ENCODE measurements at regions not wholly inside any gene's neighbourhood (a gene's known extent, or its start where the extent isn't known, plus 50 kb on each side); places are given as distances from the start of the nearest gene placed in this dataset.
A peak's percentile ranks its signal among the peaks of the same experiment; 100 is the strongest.

- H3K36me3 ChIP-seq (replicated peaks; ENCODE audit: control insufficient read depth, insufficient read depth, low read length): no peaks in the 10 kb centered on the region
- H3K4me3 ChIP-seq (ENCODE audit: insufficient read depth, low read depth, low read length): no peak overlapping the region
- no peaks in the 10 kb centered on the region for H3K27me3 ChIP-seq (ENCODE audit: control insufficient read depth, insufficient read depth, low read length)
- no peak for DNase-seq
Observed at GRCh38 chr10:78513986-78514385, 480.3 kb downstream of the RPS24 start.

GRCh38 chr10:78514459-78514858, 480.8 kb downstream of the RPS24 start:
- DNase-seq: no peak
- no peak overlapping the region for H3K4me3 ChIP-seq (ENCODE audit: insufficient read depth, low read depth, low read length)
- H3K36me3 ChIP-seq (replicated peaks; ENCODE audit: control insufficient read depth, insufficient read depth, low read length): no peaks in the 10 kb centered on the region
- H3K27me3 ChIP-seq (ENCODE audit: control insufficient read depth, insufficient read depth, low read length): no peaks in the 10 kb centered on the region

- no peak for DNase-seq
- Histone ChIP-seq H3K27me3 (ENCODE audit: control insufficient read depth, insufficient read depth, low read length) (no peaks in the 10 kb centered on the region), H3K4me3 (ENCODE audit: insufficient read depth, low read depth, low read length) (no peak overlapping the region), H3K36me3 (replicated peaks; ENCODE audit: control insufficient read depth, insufficient read depth, low read length) (no peaks in the 10 kb centered on the region)
Observed at GRCh38 chr10:78515038-78515872, 481.6 kb downstream of the RPS24 start.

- Histone ChIP-seq H3K27me3 (ENCODE audit: control insufficient read depth, insufficient read depth, low read length) (no peaks in the 10 kb centered on the region), H3K36me3 (replicated peaks; ENCODE audit: control insufficient read depth, insufficient read depth, low read length) (no peaks in the 10 kb centered on the region), H3K4me3 (ENCODE audit: insufficient read depth, low read depth, low read length) (no peak overlapping the region)
- no peak for DNase-seq
Observed at GRCh38 chr10:78515873-78516153, 482.1 kb downstream of the RPS24 start.

GRCh38 chr10:78516236-78516635, 482.6 kb downstream of the RPS24 start:
- DNase-seq: no peak
- Histone ChIP-seq H3K27me3 (ENCODE audit: control insufficient read depth, insufficient read depth, low read length) (no peaks in the 10 kb centered on the region), H3K4me3 (ENCODE audit: insufficient read depth, low read depth, low read length) (no peak overlapping the region), H3K36me3 (replicated peaks; ENCODE audit: control insufficient read depth, insufficient read depth, low read length) (no peaks in the 10 kb centered on the region)

- Histone ChIP-seq H3K36me3 (replicated peaks; ENCODE audit: control insufficient read depth, insufficient read depth, low read length) (no peaks in the 10 kb centered on the region), H3K4me3 (ENCODE audit: insufficient read depth, low read depth, low read length) (no peak overlapping the region), H3K27me3 (ENCODE audit: control insufficient read depth, insufficient read depth, low read length) (no peaks in the 10 kb centered on the region)
- no peak for DNase-seq
Observed at GRCh38 chr10:78516756-78517155, 483.1 kb downstream of the RPS24 start.

- DNase-seq: no peak
- H3K36me3 ChIP-seq (replicated peaks; ENCODE audit: control insufficient read depth, insufficient read depth, low read length): no peaks in the 10 kb centered on the region
- H3K4me3 ChIP-seq (ENCODE audit: insufficient read depth, low read depth, low read length): no peak overlapping the region
- no peaks in the 10 kb centered on the region for H3K27me3 ChIP-seq (ENCODE audit: control insufficient read depth, insufficient read depth, low read length)
Observed at GRCh38 chr10:78518224-78518623, 484.6 kb downstream of the RPS24 start.

GRCh38 chr10:78520737-78521430, 487.2 kb downstream of the RPS24 start:
- Histone ChIP-seq H3K27me3 (ENCODE audit: control insufficient read depth, insufficient read depth, low read length) (no peaks in the 10 kb centered on the region), H3K36me3 (replicated peaks; ENCODE audit: control insufficient read depth, insufficient read depth, low read length) (no peaks in the 10 kb centered on the region), H3K4me3 (ENCODE audit: insufficient read depth, low read depth, low read length) (no peak overlapping the region)
- peak; percentile 53 for DNase-seq

GRCh38 chr10:78523453-78523852, 489.8 kb downstream of the RPS24 start:
- Histone ChIP-seq H3K27me3 (ENCODE audit: control insufficient read depth, insufficient read depth, low read length) (no peaks in the 10 kb centered on the region), H3K36me3 (replicated peaks; ENCODE audit: control insufficient read depth, insufficient read depth, low read length) (no peaks in the 10 kb centered on the region), H3K4me3 (ENCODE audit: insufficient read depth, low read depth, low read length) (no peak overlapping the region)
- DNase-seq: no peak

GRCh38 chr10:78524342-78524741, 490.7 kb downstream of the RPS24 start:
- Histone ChIP-seq H3K36me3 (replicated peaks; ENCODE audit: control insufficient read depth, insufficient read depth, low read length) (no peaks in the 10 kb centered on the region), H3K27me3 (ENCODE audit: control insufficient read depth, insufficient read depth, low read length) (no peaks in the 10 kb centered on the region), H3K4me3 (ENCODE audit: insufficient read depth, low read depth, low read length) (no peak overlapping the region)
- DNase-seq: no peak

- H3K27me3 ChIP-seq (ENCODE audit: control insufficient read depth, insufficient read depth, low read length): no peaks in the 10 kb centered on the region
- no peak overlapping the region for H3K4me3 ChIP-seq (ENCODE audit: insufficient read depth, low read depth, low read length)
- H3K36me3 ChIP-seq (replicated peaks; ENCODE audit: control insufficient read depth, insufficient read depth, low read length): no peaks in the 10 kb centered on the region
- no peak for DNase-seq
Observed at GRCh38 chr10:78524941-78525340, 491.3 kb downstream of the RPS24 start.

GRCh38 chr10:78526347-78526746, 492.7 kb downstream of the RPS24 start:
- Histone ChIP-seq H3K27me3 (ENCODE audit: control insufficient read depth, insufficient read depth, low read length) (no peaks in the 10 kb centered on the region; the same call in 1 of the 2 replicates), H3K36me3 (replicated peaks; ENCODE audit: control insufficient read depth, insufficient read depth, low read length) (no peaks in the 10 kb centered on the region), H3K4me3 (ENCODE audit: insufficient read depth, low read depth, low read length) (no peak overlapping the region)
- no peak for DNase-seq

GRCh38 chr10:78527296-78527695, 493.6 kb downstream of the RPS24 start:
- Histone ChIP-seq H3K36me3 (replicated peaks; ENCODE audit: control insufficient read depth, insufficient read depth, low read length) (no peaks in the 10 kb centered on the region), H3K4me3 (ENCODE audit: insufficient read depth, low read depth, low read length) (no peak overlapping the region), H3K27me3 (ENCODE audit: control insufficient read depth, insufficient read depth, low read length) (no peaks in the 10 kb centered on the region; the same call in 1 of the 2 replicates)
- no peak for DNase-seq

- Histone ChIP-seq H3K27me3 (ENCODE audit: control insufficient read depth, insufficient read depth, low read length) (no peaks in the 10 kb centered on the region; the same call in 1 of the 2 replicates), H3K36me3 (replicated peaks; ENCODE audit: control insufficient read depth, insufficient read depth, low read length) (no peaks in the 10 kb centered on the region), H3K4me3 (ENCODE audit: insufficient read depth, low read depth, low read length) (no peak overlapping the region)
- no peak for DNase-seq
Observed at GRCh38 chr10:78528749-78529204, 495.1 kb downstream of the RPS24 start.

- no peaks in the 10 kb centered on the region; the same call in 1 of the 2 replicates for H3K27me3 ChIP-seq (ENCODE audit: control insufficient read depth, insufficient read depth, low read length)
- H3K36me3 ChIP-seq (replicated peaks; ENCODE audit: control insufficient read depth, insufficient read depth, low read length): no peaks in the 10 kb centered on the region
- no peak for DNase-seq
- H3K4me3 ChIP-seq (ENCODE audit: insufficient read depth, low read depth, low read length): no peak overlapping the region
Observed at GRCh38 chr10:78529262-78529661, 495.6 kb downstream of the RPS24 start.

Data from H7 (cell line).